B cell (primary cell): ENCODE measurements at regions not wholly inside any gene's neighbourhood (a gene's known extent, or its start where the extent isn't known, plus 50 kb on each side); places are given as distances from the start of the nearest gene placed in this dataset.

ENCODE experiments used
- ATAC-seq: fragments of 200-7000 bp; cut with Tn5 transposase; one replicate; pipeline ENCODE4 v1.10.0; 2021; ENCODE audit warnings: low read depth, mild to moderate bottlenecking, moderate number of reproducible peaks, moderate library complexity
- CTCF ChIA-PET: fragments of 350-600 bp; sonication (Branson Sonifier 250); formaldehyde crosslinking; loops from one replicate; lab custom pipeline; 2021; ENCODE audit warnings: antibody characterized with exemption, inconsistent platforms; lab: Charles Lee
- POLR2A ChIA-PET: fragments of 350-600 bp; sonication (Branson Sonifier 250); formaldehyde crosslinking; loops from one replicate; lab custom pipeline; 2021; ENCODE audit warnings: antibody characterized with exemption; lab: Charles Lee
- DNase-seq: peaks from one replicate; pipeline ENCODE4 v3.0.0; 2013
- H2AFZ ChIP-seq: 2 replicates; pipeline ENCODE4 v1.6.1; 2012; ENCODE audit warnings: mild to moderate bottlenecking, low read depth, low read length; ENCODE audit not compliant: insufficient read depth, poor library complexity, severe bottlenecking
- H3K27ac ChIP-seq, 2 donors: 1 replicate in 1 of 2; 2 replicates in 1 of 2; pipeline ENCODE4 v1.5.1; 2012 to 2013; ENCODE audit warnings: low read length in 2 of 2, mild to moderate bottlenecking in 2 of 2, moderate library complexity in 1 of 2
- H3K27me3 ChIP-seq, 4 experiments: fragments of 200-600 bp in 1 of 4; sonication (generic) in 1 of 4; replicated peaks in 1 of 4; 1 replicate in 2 of 4; 2 replicates in 2 of 4; pipeline versions ENCODE4 v1.6.1 to v1.7.0; 2013 to 2016; ENCODE audit warnings: low read length in 3 of 4, mild to moderate bottlenecking in 2 of 4, mixed read lengths in 1 of 4, moderate library complexity in 1 of 4; ENCODE audit not compliant: insufficient read depth in 4 of 4, control insufficient read depth in 3 of 4; ENCODE audit errors: control extremely low read depth in 1 of 4
- H3K36me3 ChIP-seq, 2 experiments: replicated peaks in 1 of 2; 1 replicate in 1 of 2; 2 replicates in 1 of 2; pipeline versions ENCODE4 v1.6.1 to v1.7.1; 2013; ENCODE audit warnings: low read length in 1 of 2; ENCODE audit not compliant: insufficient read depth in 2 of 2, control insufficient read depth in 1 of 2; ENCODE audit errors: control extremely low read depth in 1 of 2, extremely low read depth in 1 of 2
- H3K4me1 ChIP-seq, 2 donors: fragments of 200-600 bp in 1 of 2; sonication (generic) in 1 of 2; 1 replicate in 1 of 2; 2 replicates in 1 of 2; pipeline versions ENCODE4 v1.5.1 to v1.6.1; 2013 to 2017; ENCODE audit warnings: low read length in 2 of 2; ENCODE audit not compliant: control insufficient read depth in 2 of 2, insufficient read depth in 2 of 2
- H3K4me2 ChIP-seq: replicated peaks from 2 replicates; pipeline ENCODE3; 2012; ENCODE audit warnings: mild to moderate bottlenecking, low read depth, low read length; ENCODE audit not compliant: poor library complexity, severe bottlenecking
- H3K4me3 ChIP-seq, 5 experiments: fragments of 200-600 bp in 1 of 5; sonication (generic) in 1 of 5; 1 replicate in 3 of 5; 2 replicates in 2 of 5; pipeline versions ENCODE4 v1.5.1 to v1.7.0; 2011 to 2016; ENCODE audit warnings: low read length in 4 of 5, mild to moderate bottlenecking in 4 of 5, low read depth in 2 of 5, control low read depth in 1 of 5, moderate library complexity in 1 of 5; ENCODE audit not compliant: insufficient read depth in 1 of 5; ENCODE audit errors: control extremely low read depth in 1 of 5, extremely low read depth in 1 of 5
- H3K79me2 ChIP-seq: fragments of 200-600 bp; sonication (generic); one replicate; pipeline ENCODE4 v1.6.0; 2016; ENCODE audit warnings: low read length; ENCODE audit not compliant: control insufficient read depth, insufficient read depth
- H3K9ac ChIP-seq: fragments of 200-600 bp; sonication (generic); 2 replicates; pipeline ENCODE4 v1.6.1; 2017; ENCODE audit warnings: mild to moderate bottlenecking, low read length, moderate library complexity
- H3K9me3 ChIP-seq, 3 donors: one replicate each; pipeline versions ENCODE4 v1.6.1 to v1.7.1; 2013; ENCODE audit warnings: low read length in 2 of 3; ENCODE audit not compliant: control insufficient read depth in 2 of 3, insufficient read depth in 1 of 3; ENCODE audit errors: control extremely low read depth in 1 of 3
- H4K20me1 ChIP-seq: 2 replicates; pipeline ENCODE4 v1.6.0; 2012; ENCODE audit warnings: mild to moderate bottlenecking, low read length; ENCODE audit not compliant: insufficient read depth, control insufficient read depth, poor library complexity, severe bottlenecking
- H3K27ac Mint-ChIP-seq: one replicate; pipeline ENCODE4 v1.8.0; 2021; ENCODE audit warnings: mixed read lengths
- H3K27me3 Mint-ChIP-seq: one replicate; pipeline ENCODE4 v1.8.0; 2021; ENCODE audit warnings: mixed read lengths
- H3K4me1 Mint-ChIP-seq: one replicate; pipeline ENCODE4 v1.8.0; 2021; ENCODE audit warnings: mixed read lengths
- H3K4me3 Mint-ChIP-seq: one replicate; pipeline ENCODE4 v1.8.0; 2021; ENCODE audit warnings: mixed read lengths
- H3K9me3 Mint-ChIP-seq: one replicate; pipeline ENCODE4 v1.8.0; 2022; ENCODE audit warnings: mixed read lengths; ENCODE audit not compliant: insufficient read depth
- EZH2 ChIP-seq: IDR thresholded peaks from 2 replicates; pipeline ENCODE4 v1.6.1; 2012; ENCODE audit warnings: borderline replicate concordance, low read depth, mild to moderate bottlenecking, moderate library complexity, low read length; ENCODE audit not compliant: insufficient read depth, poor library complexity, severe bottlenecking
- WGBS: methylation state at CpG from one replicate; pipeline ENCODE4 v1.1.5; 2013; ENCODE audit warnings: missing lambda C conversion rate; ENCODE audit not compliant: insufficient coverage; 5-methylcytosine and 5-hydroxymethylcytosine counted together
- intact Hi-C: fragments of 100-400 bp; cut with micrococcal nuclease; formaldehyde crosslinking; loops from one replicate; pipeline ENCODE4 v1.10.0; 2022
- TF ChIP-seq, protein P1 (sequence below): fragments of 200-600 bp; IDR thresholded peaks from one replicate; pipeline ENCODE4 v1.8.0; 2022; ENCODE audit warnings: antibody characterized with exemption, mild to moderate bottlenecking

DNA sequence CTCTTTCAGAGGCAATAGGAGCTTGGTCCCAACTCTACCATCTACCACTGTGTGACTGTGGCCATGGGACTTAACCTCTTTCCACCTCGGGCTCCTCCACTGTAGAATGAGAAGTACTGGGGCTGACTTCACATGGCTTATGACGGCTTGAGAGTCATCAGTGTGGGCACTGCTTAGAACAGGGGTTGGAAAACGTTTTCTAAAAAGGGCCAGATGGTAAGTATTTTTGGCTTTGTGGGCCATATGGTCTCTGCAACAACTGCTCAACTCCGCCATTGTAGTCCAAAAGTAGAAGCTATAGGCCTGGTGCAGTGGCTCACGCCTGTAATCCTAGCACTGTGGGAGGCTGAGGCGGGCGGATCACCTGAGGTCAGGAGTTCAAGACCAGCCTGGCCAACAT, 69.2 kb upstream of the LTA4H start:
- intact Hi-C loops, result no loop called here
- Mint-ChIP-seq H3K4me3 (no peak overlapping the region), H3K4me1 (peaks cover 52% of the 10 kb centered on the region), H3K27ac (peak overlapping the region; percentile 56), H3K9me3 (no peaks in the 10 kb centered on the region), H3K27me3 (no peaks in the 10 kb centered on the region)
- no peak for DNase-seq
- Histone ChIP-seq H3K36me3 (no peaks in the 10 kb centered on the region), H3K4me3 (no peak overlapping the region), H3K4me1 (peaks cover 30 to 51% of the 10 kb centered on the region in 2 donors), H3K27me3 (no peaks in the 10 kb centered on the region), H3K27ac (no peak overlapping the region), H4K20me1 (no peaks in the 10 kb centered on the region), H3K9me3 (peaks cover 0 to 2% (median 0%) of the 10 kb centered on the region in 3 donors), H2AFZ (no peak overlapping the region), H3K9ac (no peak overlapping the region), H3K79me2 (no peaks in the 10 kb centered on the region), H3K4me2 (no peak overlapping the region)
- WGBS, result 78% methylated on average over 4 of the region's 7 CpGs
- ChIA-PET CTCF (no interaction called here), POLR2A (no interaction called here)
- no peak for ATAC-seq
- TF ChIP-seq EZH2, result no peak
- TF ChIP-seq, protein P1, sequence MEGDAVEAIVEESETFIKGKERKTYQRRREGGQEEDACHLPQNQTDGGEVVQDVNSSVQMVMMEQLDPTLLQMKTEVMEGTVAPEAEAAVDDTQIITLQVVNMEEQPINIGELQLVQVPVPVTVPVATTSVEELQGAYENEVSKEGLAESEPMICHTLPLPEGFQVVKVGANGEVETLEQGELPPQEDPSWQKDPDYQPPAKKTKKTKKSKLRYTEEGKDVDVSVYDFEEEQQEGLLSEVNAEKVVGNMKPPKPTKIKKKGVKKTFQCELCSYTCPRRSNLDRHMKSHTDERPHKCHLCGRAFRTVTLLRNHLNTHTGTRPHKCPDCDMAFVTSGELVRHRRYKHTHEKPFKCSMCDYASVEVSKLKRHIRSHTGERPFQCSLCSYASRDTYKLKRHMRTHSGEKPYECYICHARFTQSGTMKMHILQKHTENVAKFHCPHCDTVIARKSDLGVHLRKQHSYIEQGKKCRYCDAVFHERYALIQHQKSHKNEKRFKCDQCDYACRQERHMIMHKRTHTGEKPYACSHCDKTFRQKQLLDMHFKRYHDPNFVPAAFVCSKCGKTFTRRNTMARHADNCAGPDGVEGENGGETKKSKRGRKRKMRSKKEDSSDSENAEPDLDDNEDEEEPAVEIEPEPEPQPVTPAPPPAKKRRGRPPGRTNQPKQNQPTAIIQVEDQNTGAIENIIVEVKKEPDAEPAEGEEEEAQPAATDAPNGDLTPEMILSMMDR, result no peak

DNA sequence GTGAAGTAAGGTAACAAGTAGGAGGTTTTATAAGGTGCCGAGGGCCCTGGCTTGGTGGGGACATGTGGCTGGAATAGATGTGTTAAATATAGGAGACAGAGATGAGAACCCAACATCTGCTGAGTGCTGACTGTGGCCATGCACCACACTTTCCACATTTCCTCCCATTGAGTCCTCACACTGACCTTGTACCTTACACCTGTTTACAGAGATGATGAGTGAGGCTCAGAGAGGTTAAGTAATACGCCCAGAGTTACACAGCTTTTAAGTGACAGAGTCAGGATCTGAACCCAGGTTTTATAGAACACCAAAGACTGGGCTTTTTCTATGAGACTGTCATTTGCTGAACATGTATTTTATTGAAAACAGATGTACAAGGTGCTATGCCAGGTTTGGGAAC, 70.8 kb upstream of the LTA4H start:
- H3K4me3 Mint-ChIP-seq, result no peak overlapping the region
- Histone ChIP-seq H3K36me3 (no peaks in the 10 kb centered on the region), H4K20me1 (no peaks in the 10 kb centered on the region), H2AFZ (no peak overlapping the region), H3K27me3 (no peaks in the 10 kb centered on the region), H3K4me3 (no peak overlapping the region), H3K27ac (peak overlapping the region in 1 of 2 donors; percentile 37), H3K79me2 (no peaks in the 10 kb centered on the region), H3K4me1 (peaks cover 19 to 43% of the 10 kb centered on the region in 2 donors), H3K9ac (no peak overlapping the region), H3K9me3 (peaks cover 0 to 2% (median 0%) of the 10 kb centered on the region in 3 donors), H3K4me2 (no peak overlapping the region)
- 100% methylated on average over 1 of the region's 2 CpGs for WGBS
- H3K27ac Mint-ChIP-seq, result peak overlapping the region; percentile 73
- H3K4me1 Mint-ChIP-seq, result peaks cover 46% of the 10 kb centered on the region
- CTCF ChIA-PET, result interaction anchor here (0.7 to 1.3 kb wide), 3 partner anchors 21 to 108 kb away, joined by 3 to 6 read pairs (median 4); no protein-coding TSS in a partner anchor
- TF ChIP-seq EZH2, result no peak
- TF ChIP-seq, protein P1, result no peak
- ATAC-seq, result no peak
- intact Hi-C loops, result loop anchor here (5.0 kb wide), 1 partner anchor 36 kb away; no protein-coding TSS in a partner anchor
- no peaks in the 10 kb centered on the region for H3K27me3 Mint-ChIP-seq
- no peaks in the 10 kb centered on the region for H3K9me3 Mint-ChIP-seq
- POLR2A ChIA-PET, result no interaction called here
- no peak for DNase-seq
